Activated CD4-positive, alpha-beta T cell treated with anti-CD3 and anti-CD28 coated beads, Interleukin-2, amount 50 U/mL, for 16 hours (primary cell): ENCODE measurements at regions not wholly inside any gene's neighbourhood (a gene's known extent, or its start where the extent isn't known, plus 50 kb on each side); places are given as distances from the start of the nearest gene placed in this dataset.
A peak's percentile ranks its signal among the peaks of the same experiment; 100 is the strongest.
"Not testable (repeated sequence)": the region's sequence is repeated elsewhere in the genome, so short reads cannot be mapped to it uniquely, and the experiment has no call there.

Experiments used
- DNase-seq: peaks from one replicate; pipeline ENCODE4 v3.0.0-alpha.2; 2020

- no peak for DNase-seq
These were observed 76.9 kb upstream of the SLCO2A1 start for GRCh38 chr3:134106580-134106979.

- DNase-seq: no peak
These were observed 76.3 kb upstream of the SLCO2A1 start for GRCh38 chr3:134105876-134106556.

GRCh38 chr3:134104031-134104430 is 74.3 kb upstream of the SLCO2A1 start:
- DNase-seq: peak; percentile 35

- DNase-seq: no peak
These were observed 73.7 kb upstream of the SLCO2A1 start for GRCh38 chr3:134103470-134103869.

GRCh38 chr3:134102976-134103375 is 73.3 kb upstream of the SLCO2A1 start:
- no peak for DNase-seq

GRCh38 chr3:134096214-134096613 is 66.5 kb upstream of the SLCO2A1 start:
- not testable (repeated sequence) for DNase-seq

GRCh38 chr3:134095005-134095404 is 65.3 kb upstream of the SLCO2A1 start:
- no peak for DNase-seq

- DNase-seq: no peak
These were observed 64.8 kb upstream of the SLCO2A1 start for GRCh38 chr3:134094491-134094890.

GRCh38 chr3:134093956-134094355 is 64.2 kb upstream of the SLCO2A1 start:
- no peak for DNase-seq

- DNase-seq: no peak
These were observed 62.5 kb upstream of the SLCO2A1 start for GRCh38 chr3:134092208-134092701.

- no peak for DNase-seq
These were observed 60.3 kb upstream of the SLCO2A1 start for GRCh38 chr3:134090031-134090430.

- no peak for DNase-seq
These were observed 57.6 kb upstream of the SLCO2A1 start for GRCh38 chr3:134087060-134087974.

GRCh38 chr3:134086616-134087015 is 56.9 kb upstream of the SLCO2A1 start:
- DNase-seq: no peak

- no peak for DNase-seq
These were observed 55.5 kb upstream of the SLCO2A1 start for GRCh38 chr3:134085034-134085775.

GRCh38 chr3:134084242-134084950 is 54.7 kb upstream of the SLCO2A1 start:
- no peak for DNase-seq

- no peak for DNase-seq
These were observed 54.0 kb upstream of the SLCO2A1 start for GRCh38 chr3:134083626-134084241.

GRCh38 chr3:134083008-134083407 is 53.3 kb upstream of the SLCO2A1 start:
- DNase-seq: no peak

GRCh38 chr3:134082582-134082981 is 52.9 kb upstream of the SLCO2A1 start:
- DNase-seq: no peak

GRCh38 chr3:134081211-134081610 is 51.5 kb upstream of the SLCO2A1 start:
- DNase-seq: no peak

GRCh38 chr3:134080761-134081160 is 51.0 kb upstream of the SLCO2A1 start:
- DNase-seq: no peak

GRCh38 chr3:134079761-134080160 is 50.0 kb upstream of the SLCO2A1 start:
- DNase-seq: no peak
